Keratinocyte (primary cell): ENCODE measurements at regions not wholly inside any gene's neighbourhood (a gene's known extent, or its start where the extent isn't known, plus 50 kb on each side); places are given as distances from the start of the nearest gene placed in this dataset.

ENCODE experiments used
- DNase-seq: peaks from one replicate; pipeline ENCODE4 v3.0.0-alpha.2; 2011; ENCODE audit warnings: low read depth, missing footprints, low spot score
- FAIRE-seq: peaks from 2 replicates; lab custom pipeline; 2011; peaks lifted over from hg19 to GRCh38; lab: Jason Lieb, UNC
- H2AFZ ChIP-seq: 2 replicates; pipeline ENCODE4 v1.6.0; 2012; ENCODE audit warnings: low read length, control low read depth, inconsistent platforms; ENCODE audit not compliant: control insufficient read depth
- H3K27ac ChIP-seq: 2 replicates; pipeline ENCODE4 v1.5.1; 2011; ENCODE audit warnings: low read length; ENCODE audit not compliant: control insufficient read depth, insufficient read depth
- H3K27me3 ChIP-seq: 3 replicates; pipeline ENCODE4 v1.6.0; 2011; ENCODE audit warnings: low read length; ENCODE audit not compliant: control insufficient read depth, insufficient read depth; ENCODE audit errors: extremely low read depth
- H3K36me3 ChIP-seq, 2 experiments: 2 replicates in 1 of 2; 3 replicates in 1 of 2; pipeline ENCODE4 v1.5.1; 2011; ENCODE audit warnings: low read length in 2 of 2, mild to moderate bottlenecking in 1 of 2; ENCODE audit not compliant: control insufficient read depth in 2 of 2, insufficient read depth in 2 of 2; ENCODE audit errors: extremely low read depth in 1 of 2
- H3K4me1 ChIP-seq: 3 replicates; pipeline ENCODE4 v1.5.1; 2011; ENCODE audit warnings: low read length; ENCODE audit not compliant: control insufficient read depth, insufficient read depth; ENCODE audit errors: extremely low read depth
- H3K4me2 ChIP-seq: 3 replicates; pipeline ENCODE4 v1.6.0; 2011; ENCODE audit warnings: low read depth, low read length; ENCODE audit not compliant: control insufficient read depth, insufficient read depth; ENCODE audit errors: extremely low read depth
- H3K4me3 ChIP-seq, 3 experiments: fragments of 200-600 bp in 1 of 3; sonication (generic) in 1 of 3; 2 replicates in 2 of 3; 3 replicates in 1 of 3; pipeline ENCODE4 v1.5.1; 2011 to 2016; ENCODE audit warnings: low read length in 3 of 3, mild to moderate bottlenecking in 3 of 3, control low read depth in 2 of 3, inconsistent platforms in 1 of 3, low read depth in 1 of 3, mixed read lengths in 1 of 3, mixed run types in 1 of 3, moderate library complexity in 1 of 3; ENCODE audit not compliant: control insufficient read depth in 2 of 3, insufficient read depth in 2 of 3; ENCODE audit errors: extremely low read depth in 1 of 3
- H3K79me2 ChIP-seq: 2 replicates; pipeline ENCODE4 v1.6.0; 2012; ENCODE audit warnings: low read length; ENCODE audit not compliant: control insufficient read depth, insufficient read depth
- H3K9ac ChIP-seq: 3 replicates; pipeline ENCODE4 v1.6.0; 2011; ENCODE audit warnings: low read length; ENCODE audit not compliant: control insufficient read depth, insufficient read depth; ENCODE audit errors: extremely low read depth
- H3K9me1 ChIP-seq: 3 replicates; pipeline ENCODE4 v1.6.0; 2011; ENCODE audit warnings: low read length; ENCODE audit not compliant: control insufficient read depth, insufficient read depth; ENCODE audit errors: extremely low read depth
- H3K9me3 ChIP-seq: 2 replicates; pipeline ENCODE4 v1.5.1; 2012; ENCODE audit warnings: low read depth, low read length; ENCODE audit not compliant: control insufficient read depth
- H4K20me1 ChIP-seq: 3 replicates; pipeline ENCODE4 v1.6.0; 2011; ENCODE audit warnings: low read length; ENCODE audit not compliant: control insufficient read depth, insufficient read depth; ENCODE audit errors: extremely low read depth
- CTCF ChIP-seq, 3 experiments: IDR thresholded peaks in 1 of 3; conservative IDR thresholded peaks in 1 of 3; optimal IDR thresholded peaks in 1 of 3; 2 replicates in 2 of 3; 3 replicates in 1 of 3; pipeline versions ENCODE3 to v1.5.1; 2011; ENCODE audit warnings: low read length in 3 of 3, mild to moderate bottlenecking in 3 of 3, moderate library complexity in 2 of 3, control low read depth in 1 of 3, inconsistent platforms in 1 of 3; ENCODE audit not compliant: insufficient read depth in 2 of 3; ENCODE audit errors: extremely low read depth in 1 of 3
- EZH2 ChIP-seq: IDR thresholded peaks from one replicate; pipeline ENCODE4 v1.6.1; 2012; ENCODE audit warnings: inconsistent platforms, mild to moderate bottlenecking, low read length, moderate library complexity
- dilution Hi-C: fragments of 300-500 bp; cut with MboI; formaldehyde crosslinking; loops from one replicate; pipeline ENCODE4 v1.7.0; 2020; ENCODE audit warnings: low sequenced_read_pairs; ENCODE audit not compliant: extremely low pct_ligation_motif_present

DNA sequence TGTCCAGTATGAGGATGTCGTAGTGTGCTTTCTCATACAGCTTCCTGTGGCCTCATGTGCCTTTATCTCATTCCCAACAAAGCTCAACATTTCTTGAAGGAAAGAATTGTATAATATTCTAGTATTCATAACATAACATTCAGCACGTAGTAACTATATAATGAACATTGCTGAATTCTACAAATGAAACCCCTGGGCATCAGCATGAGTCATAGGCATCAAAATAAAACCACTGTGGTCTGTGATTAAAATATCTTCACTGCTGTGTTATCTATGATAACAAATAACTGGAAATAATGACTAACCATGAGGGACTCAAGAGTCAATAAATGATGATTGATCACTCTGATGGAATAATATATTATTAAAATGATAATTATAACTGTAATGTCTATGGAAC lies 255.2 kb downstream of the EMP1 start:
- DNase-seq (no peak), FAIRE-seq (no peak)
- Histone ChIP-seq H3K9ac (no peak overlapping the region), H3K36me3 (no peaks in the 10 kb centered on the region), H3K9me1 (no peaks in the 10 kb centered on the region), H3K27me3 (no peaks in the 10 kb centered on the region), H3K4me1 (no peaks in the 10 kb centered on the region), H2AFZ (no peak overlapping the region), H3K4me2 (no peak overlapping the region), H3K79me2 (no peaks in the 10 kb centered on the region), H4K20me1 (no peaks in the 10 kb centered on the region), H3K4me3 (no peak overlapping the region), H3K27ac (no peak overlapping the region), H3K9me3 (no peaks in the 10 kb centered on the region)
- dilution Hi-C loops: no loop called here
- TF ChIP-seq EZH2: no peak
- no peak for TF ChIP-seq CTCF (optimal IDR thresholded peaks at IDR 0.05 in 1 of 3, IDR thresholded peaks at IDR 0.05 in 1 of 3, conservative IDR thresholded peaks at IDR 0.05 in 1 of 3; ENCODE audit: extremely low read depth in 1 of 3, insufficient read depth in 2 of 3, low read length in 3 of 3)

DNA sequence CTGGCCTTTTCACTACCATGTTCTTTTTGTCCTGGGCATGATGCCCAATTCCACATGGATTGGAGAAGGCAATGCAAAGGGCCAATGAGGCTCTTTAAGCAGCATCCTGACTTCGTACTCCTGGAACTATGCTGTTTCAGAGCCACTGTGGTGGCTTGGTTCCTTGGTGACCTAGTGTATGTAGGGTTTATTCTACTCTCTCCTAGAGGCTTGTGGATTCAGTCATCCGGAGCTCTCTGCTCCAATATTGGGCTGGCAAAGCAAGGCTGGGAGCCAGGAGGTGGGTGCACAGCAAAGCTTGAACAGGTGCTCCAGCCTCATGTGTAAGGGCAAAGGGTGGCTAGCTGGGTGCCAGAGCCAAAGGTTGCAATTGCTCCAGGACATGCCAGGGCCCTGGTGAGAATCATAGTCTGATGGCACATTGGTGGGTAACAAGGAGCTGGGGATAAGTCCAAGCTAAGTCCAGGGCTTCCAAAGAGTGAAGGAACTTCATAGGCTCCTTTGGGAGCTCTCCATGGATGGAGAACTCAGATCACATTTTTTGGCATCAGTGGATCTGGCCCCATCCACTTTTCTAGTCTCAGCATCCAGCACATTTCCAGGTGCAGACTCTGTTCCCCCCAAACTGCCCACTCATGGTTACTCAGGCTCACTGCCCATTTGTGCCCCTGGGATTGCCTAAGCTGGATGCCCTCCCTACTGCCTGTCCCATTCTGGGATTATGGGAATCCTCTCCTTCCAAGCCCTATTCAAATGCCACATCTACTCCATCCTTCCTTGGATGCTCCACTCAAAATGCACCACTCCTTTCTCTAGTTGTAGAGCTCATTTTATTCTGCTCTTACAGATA lies 253.9 kb downstream of the EMP1 start:
- Histone ChIP-seq H3K9me3 (no peaks in the 10 kb centered on the region), H3K4me3 (no peak overlapping the region), H3K79me2 (no peaks in the 10 kb centered on the region), H3K27me3 (no peaks in the 10 kb centered on the region), H4K20me1 (no peaks in the 10 kb centered on the region), H3K9me1 (no peaks in the 10 kb centered on the region), H3K27ac (no peak overlapping the region), H3K4me1 (no peaks in the 10 kb centered on the region), H3K9ac (no peak overlapping the region), H2AFZ (no peak overlapping the region), H3K36me3 (no peaks in the 10 kb centered on the region), H3K4me2 (no peak overlapping the region)
- FAIRE-seq (no peak), DNase-seq (no peak)
- TF ChIP-seq CTCF (optimal IDR thresholded peaks at IDR 0.05 in 1 of 3, IDR thresholded peaks at IDR 0.05 in 1 of 3, conservative IDR thresholded peaks at IDR 0.05 in 1 of 3; ENCODE audit: extremely low read depth in 1 of 3, insufficient read depth in 2 of 3, low read length in 3 of 3) (no peak), EZH2 (no peak)
- dilution Hi-C loops: no loop called here
